Activated CD8-positive, alpha-beta memory T cell treated with anti-CD3 and anti-CD28 coated beads, Interleukin-2, amount 10 ng/mL, durations not matched to agents 7 days and 5 days (primary cell): ENCODE measurements at regions not wholly inside any gene's neighbourhood (a gene's known extent, or its start where the extent isn't known, plus 50 kb on each side); places are given as distances from the start of the nearest gene placed in this dataset.

Experiments
- ATAC-seq: fragments of 150-1000 bp; cut with Tn5 transposase; one replicate; pipeline ENCODE4 v1.10.0; 2021; ENCODE audit warnings: moderate library complexity
- CTCF ChIA-PET: fragments of 350-600 bp; sonication (Branson Sonifier 250); formaldehyde crosslinking; loops from one replicate; lab custom pipeline; 2021; ENCODE audit warnings: antibody characterized with exemption; lab: Charles Lee
- DNase-seq: peaks from one replicate; pipeline ENCODE4 v3.0.0-alpha.2; 2020
- H3K27ac Mint-ChIP-seq: one replicate; pipeline ENCODE4 v1.8.0; 2021; ENCODE audit warnings: mild to moderate bottlenecking, mixed read lengths
- H3K27me3 Mint-ChIP-seq: one replicate; pipeline ENCODE4 v1.8.0; 2021; ENCODE audit warnings: mixed read lengths
- H3K36me3 Mint-ChIP-seq: one replicate; pipeline ENCODE4 v1.8.0; 2021; ENCODE audit warnings: mild to moderate bottlenecking, mixed read lengths
- H3K4me1 Mint-ChIP-seq: one replicate; pipeline ENCODE4 v1.8.0; 2021; ENCODE audit warnings: mixed read lengths
- H3K4me3 Mint-ChIP-seq: one replicate; pipeline ENCODE4 v1.8.0; 2021; ENCODE audit warnings: mild to moderate bottlenecking, moderate library complexity, mixed read lengths
- H3K9me3 Mint-ChIP-seq: one replicate; pipeline ENCODE4 v1.8.0; 2022; ENCODE audit warnings: low read depth, mixed read lengths

DNA sequence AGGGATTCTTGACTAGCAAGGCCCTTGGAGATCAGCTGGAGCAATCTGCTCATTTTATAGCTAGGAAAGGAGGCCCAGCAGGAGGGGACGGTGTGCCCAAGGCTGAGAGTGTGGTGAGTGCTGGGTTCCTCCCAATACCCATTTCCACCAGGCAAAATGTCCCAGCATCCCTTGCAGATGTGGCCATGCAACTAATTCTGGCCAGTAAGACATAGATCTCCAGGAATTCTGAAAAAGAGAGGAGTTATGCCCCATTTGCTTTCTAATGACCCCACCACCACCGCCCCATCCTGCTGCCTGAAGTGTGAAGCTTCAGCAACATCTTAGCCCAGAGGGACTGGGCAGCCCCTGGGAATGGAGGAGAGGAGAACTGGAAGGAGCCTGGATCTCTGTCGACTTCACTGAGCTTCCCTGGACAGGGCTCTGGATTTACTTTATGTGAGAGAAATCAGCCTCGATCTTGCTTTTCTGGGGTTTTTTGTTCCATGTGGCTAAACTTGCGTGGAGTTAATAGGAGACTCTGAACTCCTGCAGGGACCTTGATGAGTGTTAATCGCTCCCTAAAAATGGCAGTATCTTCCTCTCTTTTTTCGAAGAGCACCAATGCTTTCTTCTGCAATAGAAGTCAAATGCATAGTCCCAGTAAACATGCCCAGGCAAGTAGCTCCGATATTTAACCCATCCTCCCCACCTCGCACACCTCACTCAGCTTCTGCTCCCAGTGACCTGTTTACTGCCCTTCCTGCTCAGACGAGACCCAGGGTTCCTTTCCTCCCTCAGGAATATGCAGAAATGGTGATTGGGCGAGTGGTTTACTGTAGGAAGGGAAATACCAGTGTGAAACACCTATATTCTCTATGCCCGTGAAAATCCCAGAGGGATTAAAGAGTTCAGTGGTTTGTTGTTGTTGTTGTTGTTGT lies 127.5 kb upstream of the GPR26 start:
- H3K27me3 Mint-ChIP-seq = peaks cover 44% of the 10 kb centered on the region
- no peak for ATAC-seq
- CTCF ChIA-PET = no interaction called here
- no peaks in the 10 kb centered on the region for H3K36me3 Mint-ChIP-seq
- H3K9me3 Mint-ChIP-seq = no peaks in the 10 kb centered on the region
- no peak for DNase-seq
- no peak overlapping the region for H3K4me3 Mint-ChIP-seq
- H3K27ac Mint-ChIP-seq = no peak overlapping the region
- no peaks in the 10 kb centered on the region for H3K4me1 Mint-ChIP-seq

DNA sequence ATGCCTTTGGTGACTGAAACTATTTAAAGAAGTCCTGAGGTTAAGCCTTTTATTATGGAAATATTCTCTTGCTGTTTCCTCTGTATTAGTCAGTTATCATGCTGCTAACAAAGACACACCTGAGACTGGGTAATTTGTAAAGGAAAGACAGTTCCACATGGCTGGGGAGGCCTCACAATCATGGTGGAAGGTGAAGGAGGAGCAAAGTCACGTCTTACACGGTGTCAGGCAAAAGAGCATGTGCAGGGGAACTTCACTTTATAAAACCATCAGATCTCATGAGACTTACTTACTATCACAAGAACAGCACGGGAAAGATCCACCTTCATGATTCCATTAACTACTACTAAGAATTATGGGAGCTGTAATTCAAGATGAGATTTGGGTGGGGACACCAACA lies 121.2 kb upstream of the GPR26 start:
- no peaks in the 10 kb centered on the region for H3K4me1 Mint-ChIP-seq
- DNase-seq = no peak
- H3K27ac Mint-ChIP-seq = no peak overlapping the region
- H3K9me3 Mint-ChIP-seq = no peaks in the 10 kb centered on the region
- H3K27me3 Mint-ChIP-seq = peaks cover 18% of the 10 kb centered on the region
- no peak overlapping the region for H3K4me3 Mint-ChIP-seq
- CTCF ChIA-PET = no interaction called here
- H3K36me3 Mint-ChIP-seq = no peaks in the 10 kb centered on the region
- ATAC-seq = no peak

DNA sequence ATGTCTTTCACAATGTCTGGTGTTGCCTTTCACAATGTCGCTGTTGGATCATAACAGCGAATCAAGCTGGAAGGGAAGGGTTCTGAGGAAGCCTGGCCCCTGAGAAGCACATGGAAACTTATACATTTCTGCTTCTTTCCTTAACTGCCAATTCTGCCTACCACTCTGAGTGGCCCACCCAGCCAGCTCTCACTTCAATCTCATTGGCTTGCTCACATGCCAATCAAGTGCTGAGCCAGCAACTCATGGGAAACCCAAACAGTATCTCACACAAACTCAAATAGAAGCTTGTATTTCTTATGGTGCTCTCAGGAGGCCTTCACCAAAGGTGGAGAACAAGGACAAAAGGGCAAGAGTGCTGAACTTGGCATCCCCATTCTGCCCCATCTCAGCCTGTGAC lies 117.4 kb upstream of the GPR26 start:
- DNase-seq (no peak), ATAC-seq (no peak)
- Mint-ChIP-seq H3K4me1 (no peaks in the 10 kb centered on the region), H3K27ac (no peak overlapping the region), H3K27me3 (peaks cover 4% of the 10 kb centered on the region), H3K36me3 (no peaks in the 10 kb centered on the region), H3K9me3 (no peaks in the 10 kb centered on the region), H3K4me3 (no peak overlapping the region)
- CTCF ChIA-PET = no interaction called here

GRCh38 chr10:123549761-123550454 lies 116.2 kb upstream of the GPR26 start:
- ATAC-seq (no peak), DNase-seq (no peak)
- CTCF ChIA-PET = no interaction called here
- no peak overlapping the region for H3K4me3 Mint-ChIP-seq
- H3K4me1 Mint-ChIP-seq = no peaks in the 10 kb centered on the region
- H3K27me3 Mint-ChIP-seq = peaks cover 1% of the 10 kb centered on the region
- no peak overlapping the region for H3K27ac Mint-ChIP-seq
- no peaks in the 10 kb centered on the region for H3K36me3 Mint-ChIP-seq
- no peaks in the 10 kb centered on the region for H3K9me3 Mint-ChIP-seq

DNA sequence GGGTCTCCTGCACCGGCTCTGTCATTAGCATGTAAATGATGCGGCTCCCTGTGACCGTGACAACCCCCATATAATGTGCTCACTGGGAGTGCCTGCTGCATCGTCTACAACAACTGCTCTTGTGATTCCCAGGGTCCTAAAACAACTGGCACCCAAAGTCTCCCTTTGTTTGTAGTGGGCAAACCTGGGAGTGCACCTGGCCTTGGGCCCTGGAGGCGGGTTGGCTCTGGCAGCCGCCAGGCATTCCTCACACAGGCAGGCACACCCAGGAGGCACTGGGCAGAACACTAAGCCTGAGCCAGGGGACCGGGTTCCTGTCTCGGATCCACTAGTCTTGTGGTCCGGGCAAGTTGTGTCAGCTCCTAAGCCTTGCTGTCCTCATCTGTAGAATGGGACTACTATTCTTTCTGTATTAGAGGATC lies 115.5 kb upstream of the GPR26 start:
- Mint-ChIP-seq H3K9me3 (no peaks in the 10 kb centered on the region), H3K27ac (no peak overlapping the region), H3K4me1 (no peaks in the 10 kb centered on the region), H3K4me3 (no peak overlapping the region), H3K27me3 (no peaks in the 10 kb centered on the region), H3K36me3 (no peaks in the 10 kb centered on the region)
- DNase-seq (no peak), ATAC-seq (no peak)
- CTCF ChIA-PET = no interaction called here

GRCh38 chr10:123551259-123551658 lies 114.9 kb upstream of the GPR26 start:
- no peaks in the 10 kb centered on the region for H3K9me3 Mint-ChIP-seq
- no peak overlapping the region for H3K27ac Mint-ChIP-seq
- no peaks in the 10 kb centered on the region for H3K4me1 Mint-ChIP-seq
- H3K4me3 Mint-ChIP-seq = no peak overlapping the region
- DNase-seq (no peak), ATAC-seq (no peak)
- CTCF ChIA-PET = no interaction called here
- H3K36me3 Mint-ChIP-seq = no peaks in the 10 kb centered on the region
- H3K27me3 Mint-ChIP-seq = no peaks in the 10 kb centered on the region

DNA sequence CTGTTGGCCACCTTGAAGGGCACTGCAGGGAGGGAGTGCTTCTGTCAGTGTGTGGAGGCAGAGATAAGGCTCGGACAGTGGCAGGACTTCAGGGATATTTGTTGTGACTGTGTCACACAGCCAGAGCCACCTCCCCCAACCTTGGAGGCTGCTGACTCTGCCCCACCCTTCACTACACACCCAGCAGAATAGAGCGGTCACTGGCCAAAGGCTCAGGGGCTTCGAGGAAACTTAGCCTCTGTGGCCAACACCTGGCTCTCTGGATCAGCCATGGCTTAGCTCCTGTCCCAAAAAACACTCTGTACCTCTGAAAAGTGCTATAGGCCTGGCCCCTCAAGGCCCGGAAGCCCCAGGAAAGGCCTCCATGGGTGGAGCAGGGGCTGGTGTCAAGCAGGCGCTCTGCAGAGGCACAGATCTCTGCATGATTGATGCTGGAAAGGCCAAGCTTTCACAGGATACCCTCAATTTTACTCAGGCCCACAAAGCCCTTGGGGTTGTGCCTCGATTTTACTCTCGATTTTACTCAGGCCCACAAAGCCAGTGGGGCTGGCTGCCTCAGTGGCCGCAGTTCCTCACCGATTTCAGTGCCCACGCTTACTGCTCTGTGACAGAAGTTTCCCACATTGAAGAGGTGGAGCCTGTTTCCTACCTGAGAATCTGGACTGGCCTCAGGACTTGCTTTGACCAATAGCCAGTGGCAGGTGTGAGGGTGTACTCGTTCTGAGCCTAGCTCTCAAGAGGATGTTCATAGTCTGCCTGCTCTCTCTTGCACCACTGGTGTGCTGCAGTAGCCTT lies 113.2 kb upstream of the GPR26 start:
- DNase-seq (peak; percentile 29), ATAC-seq (no peak)
- Mint-ChIP-seq H3K4me3 (no peak overlapping the region), H3K27ac (no peak overlapping the region), H3K27me3 (no peaks in the 10 kb centered on the region), H3K36me3 (no peaks in the 10 kb centered on the region), H3K9me3 (no peaks in the 10 kb centered on the region), H3K4me1 (no peaks in the 10 kb centered on the region)
- CTCF ChIA-PET = no interaction called here

GRCh38 chr10:123553810-123554430 lies 112.2 kb upstream of the GPR26 start:
- DNase-seq (no peak), ATAC-seq (no peak)
- H3K4me3 Mint-ChIP-seq = no peak overlapping the region
- CTCF ChIA-PET = no interaction called here
- H3K27ac Mint-ChIP-seq = no peak overlapping the region
- no peaks in the 10 kb centered on the region for H3K36me3 Mint-ChIP-seq
- no peaks in the 10 kb centered on the region for H3K9me3 Mint-ChIP-seq
- H3K4me1 Mint-ChIP-seq = no peaks in the 10 kb centered on the region
- H3K27me3 Mint-ChIP-seq = no peaks in the 10 kb centered on the region

DNA sequence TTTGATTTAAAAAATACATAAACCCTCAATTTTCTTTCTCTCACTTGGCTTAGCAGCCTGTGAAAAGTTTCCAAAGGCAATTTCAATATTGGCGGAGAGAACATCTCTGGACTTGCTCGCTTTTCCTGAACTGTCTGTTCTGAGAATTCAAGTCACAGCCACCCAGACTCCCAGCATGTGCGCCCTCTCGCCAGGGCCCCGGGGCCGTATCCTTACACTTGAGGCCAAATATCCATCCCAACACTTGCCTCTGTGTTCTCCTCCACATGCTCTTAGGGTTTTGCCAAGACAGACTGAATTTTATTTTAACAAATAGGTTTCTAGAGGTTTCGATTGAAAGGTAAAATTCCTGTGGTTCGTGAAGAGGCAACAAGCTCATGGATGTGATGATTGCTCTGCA lies 111.5 kb upstream of the GPR26 start:
- no peaks in the 10 kb centered on the region for H3K9me3 Mint-ChIP-seq
- no peaks in the 10 kb centered on the region for H3K36me3 Mint-ChIP-seq
- H3K27ac Mint-ChIP-seq = no peak overlapping the region
- no peaks in the 10 kb centered on the region for H3K27me3 Mint-ChIP-seq
- H3K4me1 Mint-ChIP-seq = no peaks in the 10 kb centered on the region
- ATAC-seq (no peak), DNase-seq (no peak)
- CTCF ChIA-PET = interaction anchor here (0.8 kb wide), 1 partner anchor 513 kb away, joined by 3 read pairs; no protein-coding TSS in a partner anchor
- H3K4me3 Mint-ChIP-seq = no peak overlapping the region

GRCh38 chr10:123555616-123556015 lies 110.5 kb upstream of the GPR26 start:
- CTCF ChIA-PET = no interaction called here
- no peak overlapping the region for H3K27ac Mint-ChIP-seq

DNA sequence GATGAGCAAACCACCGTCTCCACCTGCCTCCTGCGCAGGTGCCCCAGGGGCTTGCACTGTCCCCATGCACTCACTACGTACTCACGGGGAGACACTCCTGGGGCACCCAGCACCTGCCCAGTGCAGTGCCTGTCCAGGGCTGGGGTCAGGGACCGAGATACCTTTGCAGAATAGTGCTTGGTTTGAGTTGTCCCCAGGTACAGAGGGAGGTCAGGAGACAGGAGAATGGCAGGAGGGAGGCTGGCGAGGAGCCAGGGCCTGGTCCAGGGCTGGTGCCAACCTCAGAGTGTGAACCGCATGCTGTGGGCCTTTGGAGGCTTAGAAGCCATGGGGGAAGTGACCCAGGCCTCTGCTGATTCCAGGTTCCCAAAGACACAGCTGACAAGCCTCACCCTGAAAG lies 110.1 kb upstream of the GPR26 start:
- no peak overlapping the region for H3K4me3 Mint-ChIP-seq
- no peaks in the 10 kb centered on the region for H3K36me3 Mint-ChIP-seq
- CTCF ChIA-PET = interaction anchor here (1.0 to 1.3 kb wide), 2 partner anchors 512 to 513 kb away, joined by 3 read pairs; no protein-coding TSS in a partner anchor
- H3K27me3 Mint-ChIP-seq = peaks cover under 1% of the 10 kb centered on the region
- no peaks in the 10 kb centered on the region for H3K4me1 Mint-ChIP-seq
- H3K9me3 Mint-ChIP-seq = no peaks in the 10 kb centered on the region
- DNase-seq (no peak), ATAC-seq (no peak)
- H3K27ac Mint-ChIP-seq = no peak overlapping the region

More at GRCh38 chr10:123555616-123556015, 110.5 kb upstream of the GPR26 start:
- Mint-ChIP-seq H3K36me3 (no peaks in the 10 kb centered on the region), H3K27me3 (no peaks in the 10 kb centered on the region), H3K4me3 (no peak overlapping the region), H3K9me3 (no peaks in the 10 kb centered on the region), H3K4me1 (no peaks in the 10 kb centered on the region)
- DNase-seq (no peak), ATAC-seq (no peak)

GRCh38 chr10:123556736-123557135 lies 109.4 kb upstream of the GPR26 start:
- DNase-seq (no peak), ATAC-seq (no peak)
- H3K4me3 Mint-ChIP-seq = no peak overlapping the region
- CTCF ChIA-PET = interaction anchor here (1.0 to 1.3 kb wide), 2 partner anchors 512 to 513 kb away, joined by 3 read pairs; no protein-coding TSS in a partner anchor
- peaks cover 2% of the 10 kb centered on the region for H3K27me3 Mint-ChIP-seq
- H3K27ac Mint-ChIP-seq = no peak overlapping the region
- no peaks in the 10 kb centered on the region for H3K4me1 Mint-ChIP-seq
- H3K9me3 Mint-ChIP-seq = no peaks in the 10 kb centered on the region
- no peaks in the 10 kb centered on the region for H3K36me3 Mint-ChIP-seq
